T47D (cell line): ENCODE measurements at regions not wholly inside any gene's neighbourhood (a gene's known extent, or its start where the extent isn't known, plus 50 kb on each side); places are given as distances from the start of the nearest gene placed in this dataset.

Experiments used
- DNase-seq, 2 experiments: peaks; one replicate each; pipeline versions ENCODE4 v3.0.0 to v3.0.0-alpha.2; 2011 to 2012; ENCODE audit warnings: low read depth in 1 of 2, low spot score in 1 of 2
- JUND ChIP-seq: IDR thresholded peaks from 2 replicates; pipeline ENCODE4 v1.6.1; 2012; ENCODE audit warnings: low read depth
- in situ Hi-C: cut with HindIII; loops from 2 replicates; pipeline ENCODE4 v1.10.0; 2016; ENCODE audit warnings: low sequenced_read_pairs, low pct_unique_long_range_greater_than_20kb

- no peak for DNase-seq
- TF ChIP-seq JUND, result no peak
- in situ Hi-C loops, result no loop called here
Observed at GRCh38 chr10:70958396-70958795, 70.0 kb upstream of the PCBD1 start.

- DNase-seq, result no peak
Observed at GRCh38 chr10:70960316-70960715, 72.0 kb upstream of the PCBD1 start.

DNA sequence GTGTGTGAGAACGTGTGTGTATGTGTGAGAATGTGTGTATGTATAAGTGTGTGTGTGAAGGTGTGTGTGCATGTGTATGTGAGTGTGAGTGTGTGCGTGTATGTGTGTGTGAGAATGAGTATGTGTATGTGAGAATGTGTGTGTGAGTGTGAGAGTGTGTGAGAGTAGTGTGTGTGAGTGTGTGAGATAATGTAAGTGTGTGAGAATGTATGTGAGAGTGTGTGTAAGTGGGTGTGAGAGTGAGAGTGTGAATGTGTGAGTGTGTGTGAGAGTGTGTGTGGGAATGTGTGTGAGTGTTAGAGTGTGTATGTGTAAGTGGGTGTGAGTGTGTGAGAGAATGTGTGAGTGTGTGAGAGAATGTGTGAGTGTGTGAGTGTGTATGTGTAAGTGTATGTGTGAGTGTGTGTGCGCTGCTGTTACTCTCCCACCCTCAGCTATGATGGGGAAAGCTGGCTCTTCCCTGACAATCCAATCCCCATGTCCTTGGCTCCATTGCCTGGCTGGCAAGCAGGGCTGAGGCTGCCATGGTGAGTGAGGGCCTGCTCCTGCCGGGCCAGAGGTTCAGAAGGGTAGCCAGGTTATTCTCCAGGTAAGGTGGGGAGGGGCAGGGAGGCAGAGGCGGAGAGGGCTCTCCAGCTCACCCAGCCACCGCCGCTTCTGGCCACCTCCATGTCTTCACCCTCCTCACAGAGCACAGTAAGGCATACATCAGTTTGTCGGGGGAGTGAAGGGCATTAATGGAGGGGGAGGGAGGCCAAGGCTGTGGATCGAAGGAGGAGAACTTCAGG, 72.6 kb upstream of the PCBD1 start:
- in situ Hi-C loops, result no loop called here
- TF ChIP-seq JUND, result no peak
- no peak for DNase-seq

More at GRCh38 chr10:70960316-70960715, 72.0 kb upstream of the PCBD1 start:
- TF ChIP-seq JUND, result no peak
- in situ Hi-C loops, result no loop called here

GRCh38 chr10:70962686-70963085, 74.3 kb upstream of the PCBD1 start:
- in situ Hi-C loops, result no loop called here
- no peak for TF ChIP-seq JUND
- DNase-seq, result no peak

- TF ChIP-seq JUND, result no peak
- DNase-seq, result no peak
- in situ Hi-C loops, result no loop called here
Observed at GRCh38 chr10:70963271-70963670, 74.9 kb upstream of the PCBD1 start.

DNA sequence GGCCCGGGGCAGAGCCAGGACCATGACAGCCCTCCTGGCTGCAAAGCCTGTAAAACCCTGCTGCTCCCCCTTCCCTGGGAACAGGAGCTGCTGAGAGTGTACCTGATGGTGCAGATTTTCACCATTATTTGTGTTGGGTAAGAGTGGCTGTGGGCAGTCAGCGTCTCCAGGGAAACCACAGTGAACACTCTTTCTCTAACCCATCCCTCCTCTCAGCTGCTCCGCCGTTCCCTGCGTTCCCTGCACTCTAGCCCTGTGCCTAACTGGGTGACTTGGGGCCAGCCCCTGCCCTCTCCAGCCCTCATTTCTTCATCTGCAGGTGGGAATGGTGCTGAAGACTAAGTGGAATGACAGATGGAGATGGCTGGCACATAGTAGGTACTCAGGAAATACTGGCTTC, 75.9 kb upstream of the PCBD1 start:
- in situ Hi-C loops, result no loop called here
- no peak for DNase-seq
- TF ChIP-seq JUND, result no peak

GRCh38 chr10:70964881-70965280, 76.5 kb upstream of the PCBD1 start:
- DNase-seq, result no peak
- TF ChIP-seq JUND, result no peak
- in situ Hi-C loops, result no loop called here

GRCh38 chr10:70965566-70965965, 77.2 kb upstream of the PCBD1 start:
- DNase-seq, result no peak
- no peak for TF ChIP-seq JUND
- in situ Hi-C loops, result no loop called here

- no peak for DNase-seq
- in situ Hi-C loops, result no loop called here
- TF ChIP-seq JUND, result no peak
Observed at GRCh38 chr10:70966646-70967553, 78.5 kb upstream of the PCBD1 start.

GRCh38 chr10:70967591-70968587, 79.5 kb upstream of the PCBD1 start:
- TF ChIP-seq JUND, result no peak
- DNase-seq, result no peak
- in situ Hi-C loops, result no loop called here

- no peak for TF ChIP-seq JUND
- DNase-seq, result no peak
- in situ Hi-C loops, result no loop called here
Observed at GRCh38 chr10:70969188-70969587, 80.8 kb upstream of the PCBD1 start.

GRCh38 chr10:70970830-70971229, 82.5 kb upstream of the PCBD1 start:
- in situ Hi-C loops, result no loop called here
- DNase-seq, result no peak
- no peak for TF ChIP-seq JUND
